ENCODE measurements at regions not wholly inside any gene's neighbourhood (a gene's known extent, or its start where the extent isn't known, plus 50 kb on each side); places are given as distances from the start of the nearest gene placed in this dataset.
"Not testable (repeated sequence)": the region's sequence is repeated elsewhere in the genome, so short reads cannot be mapped to it uniquely, and the experiment has no call there.

GRCh38 chr15:81744364-81744763 is 301.5 kb downstream of the MEX3B start:
- POLR2A ChIA-PET, result no interaction called here
- Mint-ChIP-seq H3K9me3 (no peaks in the 10 kb centered on the region), H3K4me3 (no peak overlapping the region), H3K4me1 (ENCODE audit: low read depth) (no peaks in the 10 kb centered on the region), H3K27me3 (peaks cover 3% of the 10 kb centered on the region), H3K36me3 (no peaks in the 10 kb centered on the region), H3K27ac (no peak overlapping the region)
- CTCF ChIA-PET, result no interaction called here
- intact Hi-C loops (cut with micrococcal nuclease), result no loop called here
- DNase-seq, result no peak

GRCh38 chr15:81740416-81740815 is 305.4 kb downstream of the MEX3B start:
- no peak for DNase-seq
- Mint-ChIP-seq H3K27ac (no peak overlapping the region), H3K27me3 (no peaks in the 10 kb centered on the region), H3K36me3 (no peaks in the 10 kb centered on the region), H3K4me3 (no peak overlapping the region), H3K9me3 (no peaks in the 10 kb centered on the region), H3K4me1 (ENCODE audit: low read depth) (no peaks in the 10 kb centered on the region)
- POLR2A ChIA-PET, result no interaction called here
- CTCF ChIA-PET, result no interaction called here
- intact Hi-C loops (cut with micrococcal nuclease), result no loop called here

GRCh38 chr15:81729340-81729739 is 316.5 kb downstream of the MEX3B start:
- Mint-ChIP-seq H3K36me3 (no peaks in the 10 kb centered on the region), H3K4me3 (no peak overlapping the region), H3K27me3 (peaks cover 5% of the 10 kb centered on the region), H3K27ac (no peak overlapping the region), H3K4me1 (ENCODE audit: low read depth) (no peaks in the 10 kb centered on the region), H3K9me3 (no peaks in the 10 kb centered on the region)
- ChIA-PET CTCF (no interaction called here), POLR2A (no interaction called here)
- no peak for DNase-seq
- intact Hi-C loops (cut with micrococcal nuclease), result no loop called here

- intact Hi-C loops (cut with micrococcal nuclease), result no loop called here
- DNase-seq, result no peak
- ChIA-PET POLR2A (no interaction called here), CTCF (no interaction called here)
- no peaks in the 10 kb centered on the region for H3K4me1 Mint-ChIP-seq (ENCODE audit: low read depth)
- H3K4me3 Mint-ChIP-seq, result no peak overlapping the region
- H3K9me3 Mint-ChIP-seq, result no peaks in the 10 kb centered on the region
- peaks cover 5% of the 10 kb centered on the region for H3K27me3 Mint-ChIP-seq
- H3K27ac Mint-ChIP-seq, result no peak overlapping the region
- no peaks in the 10 kb centered on the region for H3K36me3 Mint-ChIP-seq
These were observed 317.1 kb downstream of the MEX3B start for GRCh38 chr15:81728726-81729125.

- Mint-ChIP-seq H3K4me1 (ENCODE audit: low read depth) (no peaks in the 10 kb centered on the region), H3K27ac (no peak overlapping the region), H3K4me3 (no peak overlapping the region), H3K27me3 (peaks cover 5% of the 10 kb centered on the region), H3K36me3 (no peaks in the 10 kb centered on the region), H3K9me3 (no peaks in the 10 kb centered on the region)
- intact Hi-C loops (cut with micrococcal nuclease), result no loop called here
- DNase-seq, result no peak
- ChIA-PET POLR2A (no interaction called here), CTCF (no interaction called here)
These were observed 320.2 kb downstream of the MEX3B start for GRCh38 chr15:81725590-81725989.

GRCh38 chr15:81724536-81724935 is 321.3 kb downstream of the MEX3B start:
- Mint-ChIP-seq H3K36me3 (no peaks in the 10 kb centered on the region), H3K27ac (no peak overlapping the region), H3K4me1 (ENCODE audit: low read depth) (no peaks in the 10 kb centered on the region), H3K27me3 (peaks cover 4% of the 10 kb centered on the region), H3K4me3 (no peak overlapping the region), H3K9me3 (no peaks in the 10 kb centered on the region)
- CTCF ChIA-PET, result no interaction called here
- intact Hi-C loops (cut with micrococcal nuclease), result no loop called here
- POLR2A ChIA-PET, result no interaction called here
- DNase-seq, result no peak

GRCh38 chr15:81723701-81724100 is 322.1 kb downstream of the MEX3B start:
- H3K9me3 Mint-ChIP-seq, result no peaks in the 10 kb centered on the region
- no peak overlapping the region for H3K27ac Mint-ChIP-seq
- H3K4me3 Mint-ChIP-seq, result no peak overlapping the region
- no peaks in the 10 kb centered on the region for H3K4me1 Mint-ChIP-seq (ENCODE audit: low read depth)
- intact Hi-C loops (cut with micrococcal nuclease), result no loop called here
- DNase-seq, result no peak
- ChIA-PET POLR2A (no interaction called here), CTCF (no interaction called here)
- peaks cover 2% of the 10 kb centered on the region for H3K27me3 Mint-ChIP-seq
- H3K36me3 Mint-ChIP-seq, result no peaks in the 10 kb centered on the region

GRCh38 chr15:81723113-81723651 is 322.6 kb downstream of the MEX3B start:
- no peaks in the 10 kb centered on the region for H3K36me3 Mint-ChIP-seq
- POLR2A ChIA-PET, result no interaction called here
- no peak for DNase-seq
- CTCF ChIA-PET, result no interaction called here
- intact Hi-C loops (cut with micrococcal nuclease), result no loop called here
- H3K27me3 Mint-ChIP-seq, result peaks cover 6% of the 10 kb centered on the region
- no peaks in the 10 kb centered on the region for H3K9me3 Mint-ChIP-seq
- H3K27ac Mint-ChIP-seq, result no peak overlapping the region
- H3K4me3 Mint-ChIP-seq, result no peak overlapping the region
- no peaks in the 10 kb centered on the region for H3K4me1 Mint-ChIP-seq (ENCODE audit: low read depth)

GRCh38 chr15:81716468-81716867 is 329.4 kb downstream of the MEX3B start:
- CTCF ChIA-PET; DNase-seq; H3K27ac Mint-ChIP-seq; H3K36me3 Mint-ChIP-seq; intact Hi-C loops (cut with micrococcal nuclease); H3K4me3 Mint-ChIP-seq; H3K9me3 Mint-ChIP-seq; H3K27me3 Mint-ChIP-seq; POLR2A ChIA-PET; H3K4me1 Mint-ChIP-seq (ENCODE audit: low read depth): not testable (repeated sequence)

GRCh38 chr15:81710328-81710727 is 335.5 kb downstream of the MEX3B start:
- CTCF ChIA-PET, result no interaction called here
- intact Hi-C loops (cut with micrococcal nuclease), result no loop called here
- Mint-ChIP-seq H3K9me3 (no peaks in the 10 kb centered on the region), H3K27me3 (no peaks in the 10 kb centered on the region), H3K4me3 (no peak overlapping the region), H3K4me1 (ENCODE audit: low read depth) (no peaks in the 10 kb centered on the region), H3K27ac (no peak overlapping the region), H3K36me3 (no peaks in the 10 kb centered on the region)
- no peak for DNase-seq
- POLR2A ChIA-PET, result no interaction called here

GRCh38 chr15:81706816-81707346 is 332.9 kb upstream of the TMC3 start:
- H3K4me1 Mint-ChIP-seq (ENCODE audit: low read depth); intact Hi-C loops (cut with micrococcal nuclease); H3K9me3 Mint-ChIP-seq; H3K27ac Mint-ChIP-seq; H3K27me3 Mint-ChIP-seq; POLR2A ChIA-PET; H3K4me3 Mint-ChIP-seq; DNase-seq; H3K36me3 Mint-ChIP-seq; CTCF ChIA-PET: not testable (repeated sequence)

GRCh38 chr15:81705727-81706126 is 331.7 kb upstream of the TMC3 start:
- H3K36me3 Mint-ChIP-seq; intact Hi-C loops (cut with micrococcal nuclease); H3K27me3 Mint-ChIP-seq; POLR2A ChIA-PET; H3K27ac Mint-ChIP-seq; H3K9me3 Mint-ChIP-seq; CTCF ChIA-PET; H3K4me1 Mint-ChIP-seq (ENCODE audit: low read depth); DNase-seq; H3K4me3 Mint-ChIP-seq: not testable (repeated sequence)

GRCh38 chr15:81686021-81686420 is 312.0 kb upstream of the TMC3 start:
- ChIA-PET POLR2A (no interaction called here), CTCF (no interaction called here)
- Mint-ChIP-seq H3K4me1 (ENCODE audit: low read depth) (no peaks in the 10 kb centered on the region), H3K27me3 (peaks cover 5% of the 10 kb centered on the region), H3K27ac (no peak overlapping the region), H3K36me3 (no peaks in the 10 kb centered on the region), H3K9me3 (peaks cover 6% of the 10 kb centered on the region), H3K4me3 (no peak overlapping the region)
- intact Hi-C loops (cut with micrococcal nuclease), result no loop called here
- no peak for DNase-seq

GRCh38 chr15:81685237-81685636 is 311.2 kb upstream of the TMC3 start:
- peaks cover 5% of the 10 kb centered on the region for H3K27me3 Mint-ChIP-seq
- intact Hi-C loops (cut with micrococcal nuclease), result no loop called here
- H3K4me1 Mint-ChIP-seq (ENCODE audit: low read depth), result no peaks in the 10 kb centered on the region
- DNase-seq, result no peak
- ChIA-PET CTCF (no interaction called here), POLR2A (no interaction called here)
- H3K27ac Mint-ChIP-seq, result no peak overlapping the region
- H3K36me3 Mint-ChIP-seq, result no peaks in the 10 kb centered on the region
- H3K9me3 Mint-ChIP-seq, result peaks cover 11% of the 10 kb centered on the region
- H3K4me3 Mint-ChIP-seq, result no peak overlapping the region
